IPS-NIHi7 (cell line): ENCODE measurements at regions not wholly inside any gene's neighbourhood (a gene's known extent, or its start where the extent isn't known, plus 50 kb on each side); places are given as distances from the start of the nearest gene placed in this dataset.
"Not testable (repeated sequence)": the region's sequence is repeated elsewhere in the genome, so short reads cannot be mapped to it uniquely, and the experiment has no call there.

Experiments
- DNase-seq: peaks from one replicate; pipeline ENCODE4 v3.0.0; 2012; ENCODE audit warnings: mixed read lengths; ENCODE audit errors: extremely low spot score

GRCh38 chr19:23597661-23598060 lies 89.4 kb downstream of the ZNF675 start:
- no peak for DNase-seq

- DNase-seq: no peak
These were observed 90.1 kb downstream of the ZNF675 start for GRCh38 chr19:23596872-23597271.

GRCh38 chr19:23594311-23594710 lies 92.7 kb downstream of the ZNF675 start:
- not testable (repeated sequence) for DNase-seq

DNA sequence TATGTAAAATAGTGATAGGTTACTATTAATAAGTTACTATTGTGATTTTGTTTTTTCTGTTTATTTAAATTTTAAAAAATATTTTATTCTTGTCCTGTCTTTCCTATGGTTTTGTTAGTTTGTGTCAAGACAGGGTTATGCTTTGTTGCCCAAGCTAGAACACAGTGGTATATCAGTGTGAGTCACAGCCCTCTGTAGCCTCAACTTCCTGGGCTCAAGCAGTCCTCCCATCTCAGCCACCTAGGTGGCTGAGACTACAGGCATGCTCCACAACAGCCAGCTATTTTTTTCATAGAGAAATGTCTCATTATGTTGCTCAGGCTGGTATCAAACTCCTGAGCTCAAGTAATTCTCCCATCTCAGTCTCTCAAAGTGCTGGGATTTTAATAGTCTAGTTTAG lies 99.5 kb downstream of the ZNF675 start:
- DNase-seq: no peak

GRCh38 chr19:23577501-23577900 lies 109.5 kb downstream of the ZNF675 start:
- no peak for DNase-seq

- DNase-seq: no peak
These were observed 115.8 kb downstream of the ZNF675 start for GRCh38 chr19:23571175-23571574.

- not testable (repeated sequence) for DNase-seq
These were observed 118.9 kb downstream of the ZNF675 start for GRCh38 chr19:23568116-23568515.

GRCh38 chr19:23565256-23565655 lies 121.8 kb downstream of the ZNF675 start:
- DNase-seq: no peak

DNA sequence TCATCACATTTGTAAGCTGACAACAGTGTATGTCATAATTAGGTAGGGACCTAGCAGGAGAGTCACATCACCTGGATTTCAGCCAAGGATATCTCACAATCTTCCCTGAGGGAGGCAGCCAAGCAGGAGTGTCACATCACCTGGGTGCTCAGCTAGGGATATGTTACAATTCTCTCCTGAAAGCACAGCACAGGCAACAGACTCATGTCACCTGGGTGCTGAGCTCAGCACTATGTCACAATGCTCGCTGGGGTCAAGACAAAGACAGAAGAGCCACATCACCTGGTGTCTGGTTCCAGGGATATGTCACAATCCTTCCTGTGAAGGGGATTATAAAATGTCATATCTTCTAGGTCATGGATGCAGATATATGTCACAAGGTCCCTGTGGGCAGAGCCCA lies 123.7 kb downstream of the ZNF675 start:
- DNase-seq: no peak

GRCh38 chr19:23561341-23561740 lies 125.7 kb downstream of the ZNF675 start:
- DNase-seq: no peak

DNA sequence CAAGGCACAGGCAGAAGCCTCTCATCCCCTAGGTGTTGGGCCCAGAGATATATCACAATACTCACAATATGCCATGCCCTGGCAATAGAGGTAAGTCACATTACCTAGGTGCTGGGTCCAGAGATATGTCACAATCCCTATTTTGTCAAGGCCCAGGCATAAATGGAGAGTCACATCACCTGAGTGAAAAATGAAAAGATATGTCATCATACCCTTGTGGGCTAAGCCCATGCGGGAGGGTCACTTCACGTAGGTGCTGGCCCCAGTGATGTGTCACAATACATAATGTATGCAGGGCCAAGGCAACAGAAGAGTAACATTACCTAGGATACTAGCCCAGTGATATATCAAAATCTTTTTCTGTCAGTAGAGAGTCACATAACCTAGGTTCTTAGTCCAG lies 127.0 kb downstream of the ZNF675 start:
- DNase-seq: no peak

DNA sequence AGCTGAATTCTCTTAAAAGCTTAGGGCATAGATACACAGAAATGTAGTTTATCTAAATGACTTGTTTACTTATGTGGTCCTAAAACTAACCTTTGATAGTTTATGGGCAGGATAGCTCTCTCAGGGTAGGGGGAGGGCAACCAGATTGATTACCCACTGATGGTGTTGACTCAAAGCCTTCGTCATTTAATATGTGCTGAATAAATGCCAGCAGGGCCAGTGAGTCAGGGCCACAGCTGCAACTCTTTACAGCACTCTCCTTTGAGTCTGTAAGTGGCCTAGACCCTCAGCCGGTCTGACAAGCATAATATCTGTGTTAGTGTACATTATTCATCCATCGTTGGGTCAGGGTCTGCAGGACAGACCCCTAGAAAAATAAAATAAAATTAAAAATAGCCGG lies 128.5 kb downstream of the ZNF675 start:
- no peak for DNase-seq

DNA sequence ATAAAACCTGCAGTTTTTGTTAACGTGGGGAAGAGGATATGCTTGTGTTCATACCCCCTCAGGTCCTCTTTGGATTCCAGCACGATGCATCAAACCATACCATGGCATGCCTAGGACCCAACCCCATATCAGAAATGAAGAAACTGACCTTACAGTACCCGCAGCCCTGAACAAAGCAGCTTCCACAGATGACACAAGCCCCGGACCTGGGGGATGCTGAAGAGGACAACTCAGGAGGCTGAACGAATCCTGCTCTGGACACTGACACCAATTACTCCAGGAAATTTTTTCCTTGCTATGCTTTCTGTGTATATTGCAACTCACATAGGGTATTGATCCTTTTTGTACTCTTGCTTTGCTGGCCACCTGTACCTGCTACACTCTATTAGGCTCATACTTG lies 129.6 kb downstream of the ZNF675 start:
- no peak for DNase-seq

DNA sequence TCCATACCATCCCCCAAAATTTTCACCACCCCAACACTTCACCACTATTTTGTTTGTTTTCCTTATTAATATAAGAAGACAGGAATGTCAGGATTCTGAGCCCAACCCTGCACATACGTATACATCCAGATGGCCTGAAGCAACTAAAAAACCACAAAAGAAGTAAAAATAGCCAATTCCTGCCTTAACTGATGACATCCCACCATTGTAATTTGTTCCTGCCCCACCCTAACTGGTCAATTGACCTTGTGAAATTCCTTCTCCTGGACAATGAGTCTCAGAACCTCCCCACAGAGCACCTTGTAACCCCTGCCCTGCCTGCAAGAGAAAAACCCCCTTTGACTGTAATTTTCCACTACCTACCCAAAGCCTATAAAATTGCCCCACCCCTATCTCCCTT lies 132.5 kb downstream of the ZNF675 start:
- no peak for DNase-seq

- DNase-seq: not testable (repeated sequence)
These were observed 136.9 kb downstream of the ZNF675 start for GRCh38 chr19:23550102-23550501.

DNA sequence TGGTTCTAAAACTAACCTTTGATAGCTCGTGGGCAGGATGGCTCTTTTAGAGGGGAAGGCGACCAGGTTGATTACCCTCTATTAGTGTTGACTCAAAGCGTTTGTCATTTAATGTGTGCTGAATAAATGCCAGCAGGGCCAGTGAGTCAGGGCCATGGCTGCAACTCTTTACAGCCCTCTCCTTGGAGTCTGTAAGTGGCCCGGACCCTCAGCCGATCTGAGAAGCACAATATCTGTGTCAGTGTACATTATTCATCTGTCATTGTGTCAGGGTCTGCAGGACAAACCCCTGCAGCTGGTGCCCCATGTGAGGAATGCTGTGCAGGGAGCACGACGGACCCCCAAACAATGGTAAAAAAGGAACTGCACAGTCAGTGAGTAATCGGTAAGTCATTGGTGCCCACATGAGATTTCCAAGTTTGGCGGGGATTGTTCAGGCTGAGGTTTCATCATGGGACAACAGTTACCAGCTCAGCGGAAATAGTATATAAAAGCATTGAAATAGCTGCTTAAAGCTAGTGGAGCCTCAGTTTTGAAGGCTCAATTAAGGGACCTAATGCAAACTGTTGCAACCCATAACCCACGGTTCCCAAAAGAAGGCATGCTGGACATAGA lies 139.1 kb downstream of the ZNF675 start:
- no peak for DNase-seq

DNA sequence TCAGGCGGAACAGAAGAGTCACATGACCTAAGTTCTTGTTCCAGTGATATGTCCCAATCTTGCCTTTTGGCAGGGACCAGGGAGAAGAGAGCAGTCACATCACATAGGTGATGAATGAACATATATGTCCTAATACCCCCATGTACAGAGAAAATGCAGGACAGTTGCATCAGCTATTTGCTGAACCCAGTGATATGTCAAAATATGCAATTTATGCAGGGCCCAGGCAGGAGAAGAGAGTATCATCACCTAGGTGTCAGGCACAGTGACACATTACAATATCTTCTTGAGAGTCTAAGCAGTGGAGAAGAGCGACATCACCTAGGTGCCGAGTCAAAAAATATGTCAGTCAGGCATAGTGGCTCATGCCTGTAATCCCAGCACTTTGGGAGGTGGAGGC lies 139.9 kb downstream of the ZNF675 start:
- DNase-seq: no peak

- no peak for DNase-seq
These were observed 143.7 kb downstream of the ZNF675 start for GRCh38 chr19:23543351-23543750.

DNA sequence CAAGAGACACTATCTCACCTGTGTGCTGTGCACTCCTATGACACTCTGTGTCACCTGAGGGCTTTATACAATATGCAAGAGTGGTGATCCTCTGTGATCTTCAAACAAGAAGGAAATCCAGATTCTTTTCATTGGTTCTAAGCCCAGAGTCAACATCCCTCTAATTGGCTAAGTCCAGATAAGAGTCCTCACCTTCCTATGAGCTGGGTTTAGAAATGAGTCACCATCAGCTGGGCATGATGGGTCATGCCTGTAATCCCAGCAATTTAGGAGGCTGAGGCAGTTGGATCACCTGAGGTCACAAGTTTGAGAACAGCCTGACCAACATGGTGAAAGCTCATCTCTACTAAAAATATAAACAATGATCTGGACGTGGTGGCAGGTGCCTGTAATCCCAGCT lies 144.4 kb downstream of the ZNF675 start:
- DNase-seq: no peak

GRCh38 chr19:23541991-23542390 lies 145.0 kb downstream of the ZNF675 start:
- no peak for DNase-seq

GRCh38 chr19:23540180-23540579 lies 144.9 kb upstream of the ZNF91 start:
- not testable (repeated sequence) for DNase-seq

- no peak for DNase-seq
These were observed 144.2 kb upstream of the ZNF91 start for GRCh38 chr19:23539499-23539898.

DNA sequence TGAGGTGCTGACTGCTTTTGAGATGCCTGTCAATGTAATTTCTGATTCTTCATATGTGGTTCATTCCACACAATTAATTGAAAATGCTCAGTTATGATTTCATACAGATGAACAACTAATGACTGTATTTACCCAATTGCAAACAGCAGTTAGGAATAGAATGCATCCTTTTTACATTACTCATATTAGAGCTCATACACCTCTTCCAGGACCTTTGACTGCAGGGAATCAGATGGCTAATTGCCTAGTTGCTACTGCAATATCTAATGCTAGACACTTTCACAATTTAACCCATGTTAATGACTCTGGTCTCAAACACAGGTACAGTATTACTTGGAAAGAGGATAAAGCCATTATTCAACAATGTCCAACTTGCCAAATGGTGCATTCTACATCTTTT lies 141.9 kb upstream of the ZNF91 start:
- not testable (repeated sequence) for DNase-seq

GRCh38 chr19:23536341-23536740 lies 141.1 kb upstream of the ZNF91 start:
- not testable (repeated sequence) for DNase-seq
